NCI-H1694 (cell line): ENCODE measurements at regions not wholly inside any gene's neighbourhood (a gene's known extent, or its start where the extent isn't known, plus 50 kb on each side); places are given as distances from the start of the nearest gene placed in this dataset.

ENCODE experiments used
- DNase-seq: peaks from one replicate; lab custom pipeline; 2025; lab: John Stamatoyannopoulos, UW

GRCh38 chr6:20313051-20313450, 88.6 kb upstream of the E2F3 start:
- DNase-seq, result peak; percentile 68

- no peak for DNase-seq
Observed at GRCh38 chr6:20313960-20314530, 87.6 kb upstream of the E2F3 start.

GRCh38 chr6:20314866-20315845, 86.5 kb upstream of the E2F3 start:
- no peak for DNase-seq

GRCh38 chr6:20317430-20317829, 84.2 kb upstream of the E2F3 start:
- DNase-seq, result no peak

GRCh38 chr6:20318851-20319387, 82.8 kb upstream of the E2F3 start:
- no peak for DNase-seq

GRCh38 chr6:20319520-20320357, 81.9 kb upstream of the E2F3 start:
- DNase-seq, result no peak

GRCh38 chr6:20325641-20326421, 75.8 kb upstream of the E2F3 start:
- DNase-seq, result no peak

GRCh38 chr6:20326422-20326728, 75.3 kb upstream of the E2F3 start:
- DNase-seq, result no peak

- no peak for DNase-seq
Observed at GRCh38 chr6:20327141-20327540, 74.5 kb upstream of the E2F3 start.

- DNase-seq, result no peak
Observed at GRCh38 chr6:20328266-20328923, 73.3 kb upstream of the E2F3 start.

- DNase-seq, result no peak
Observed at GRCh38 chr6:20328924-20329300, 72.8 kb upstream of the E2F3 start.

- no peak for DNase-seq
Observed at GRCh38 chr6:20331042-20331441, 70.6 kb upstream of the E2F3 start.

GRCh38 chr6:20331625-20332024, 70.1 kb upstream of the E2F3 start:
- no peak for DNase-seq

- no peak for DNase-seq
Observed at GRCh38 chr6:20332441-20333006, 69.2 kb upstream of the E2F3 start.

GRCh38 chr6:20333721-20334269, 67.9 kb upstream of the E2F3 start:
- DNase-seq, result no peak

- no peak for DNase-seq
Observed at GRCh38 chr6:20334334-20334733, 67.3 kb upstream of the E2F3 start.

GRCh38 chr6:20334962-20335361, 66.7 kb upstream of the E2F3 start:
- no peak for DNase-seq

GRCh38 chr6:20335872-20336271, 65.8 kb upstream of the E2F3 start:
- DNase-seq, result no peak

- no peak for DNase-seq
Observed at GRCh38 chr6:20338156-20338555, 63.5 kb upstream of the E2F3 start.

- peak; percentile 95 for DNase-seq
Observed at GRCh38 chr6:20340068-20340848, 61.4 kb upstream of the E2F3 start.
